ENCODE measurements at regions not wholly inside any gene's neighbourhood (a gene's known extent, or its start where the extent isn't known, plus 50 kb on each side); places are given as distances from the start of the nearest gene placed in this dataset.
"Not testable (repeated sequence)": the region's sequence is repeated elsewhere in the genome, so short reads cannot be mapped to it uniquely, and the experiment has no call there.

DNA sequence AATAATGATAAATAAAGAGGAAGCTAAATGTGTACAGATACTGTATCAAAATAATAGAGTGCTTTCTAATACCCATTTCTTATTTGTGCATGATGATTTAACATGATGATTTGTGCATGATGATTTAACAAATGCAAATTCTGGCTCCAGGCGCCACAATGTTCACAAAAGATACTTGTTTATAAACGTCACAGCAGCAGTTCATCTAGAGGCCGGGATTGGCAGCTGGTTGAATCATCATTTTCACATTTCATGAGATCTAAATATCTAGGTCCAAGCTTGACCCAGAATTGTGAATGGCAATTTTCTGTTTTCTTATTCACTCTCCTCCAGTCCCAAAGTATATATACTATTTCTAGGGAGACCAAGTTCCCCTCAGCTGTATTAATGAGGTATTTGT lies 322.0 kb downstream of the SUCLG1 start:
- no peak for DNase-seq (ENCODE audit: low spot score)

DNA sequence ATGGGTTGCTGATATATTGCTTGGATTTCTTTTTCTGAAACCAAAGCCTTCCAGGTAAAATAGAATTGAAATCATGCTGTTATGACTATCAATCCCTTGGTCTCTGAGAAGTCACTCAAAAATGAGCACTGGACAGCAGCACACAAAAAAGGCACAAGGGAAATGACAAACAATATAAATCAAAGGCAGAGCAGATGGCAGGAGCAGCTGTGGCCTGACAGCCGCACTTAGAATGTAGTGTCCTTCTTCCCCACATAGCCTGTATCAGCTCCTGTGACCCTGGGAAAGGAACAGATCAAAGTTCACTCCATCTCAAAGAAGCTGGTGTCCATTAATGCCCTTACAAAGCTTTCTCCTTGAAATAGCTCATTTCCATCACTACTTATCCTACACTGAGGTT lies 326.7 kb downstream of the SUCLG1 start:
- no peak for DNase-seq (ENCODE audit: low spot score)

DNA sequence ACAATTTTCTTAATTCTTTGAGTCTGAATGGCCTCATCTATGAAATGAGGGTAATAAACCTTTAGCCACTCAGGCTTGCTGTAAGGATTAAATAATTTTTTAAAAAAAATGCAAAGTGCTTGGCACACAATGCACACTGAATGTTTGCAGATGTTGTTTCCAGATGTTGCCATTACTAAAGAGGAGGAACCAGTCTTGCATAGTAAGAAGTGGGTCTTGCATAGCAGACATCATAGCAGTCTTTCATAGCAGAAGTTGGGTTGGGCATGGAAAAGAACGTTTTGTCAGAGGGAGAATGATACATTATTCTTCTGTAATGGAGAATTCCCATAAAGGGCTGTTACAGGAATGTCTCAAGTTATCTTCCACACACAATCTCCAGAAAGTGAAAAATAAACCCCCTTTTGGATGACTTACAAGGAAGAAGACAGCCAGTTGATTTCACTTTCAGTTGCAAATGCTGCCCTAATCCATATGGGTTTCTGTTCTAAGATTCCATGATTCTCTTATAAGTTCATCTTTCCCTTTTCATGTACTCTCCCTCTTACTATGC lies 327.7 kb downstream of the SUCLG1 start:
- DNase-seq (ENCODE audit: low spot score) = no peak

DNA sequence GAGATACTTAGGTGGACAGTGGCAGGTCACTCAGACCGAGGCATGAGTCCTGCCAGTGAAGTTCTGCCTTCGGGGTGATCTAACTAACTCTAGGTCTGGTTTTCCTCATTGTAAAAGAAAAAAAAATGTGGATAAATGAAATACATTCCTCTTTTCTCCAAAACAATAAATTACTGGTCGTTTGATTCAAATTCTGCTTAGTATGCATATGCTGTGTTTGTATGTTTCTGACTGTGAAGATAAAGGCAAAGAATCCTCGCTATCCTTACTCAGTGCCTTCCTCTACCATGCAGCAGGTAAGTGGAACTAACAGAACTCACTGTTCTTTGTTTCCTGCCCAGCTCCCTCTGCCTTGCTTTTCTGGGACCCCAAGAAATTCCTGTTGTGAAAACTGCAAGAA lies 330.1 kb downstream of the SUCLG1 start:
- DNase-seq (ENCODE audit: low spot score) = no peak

DNA sequence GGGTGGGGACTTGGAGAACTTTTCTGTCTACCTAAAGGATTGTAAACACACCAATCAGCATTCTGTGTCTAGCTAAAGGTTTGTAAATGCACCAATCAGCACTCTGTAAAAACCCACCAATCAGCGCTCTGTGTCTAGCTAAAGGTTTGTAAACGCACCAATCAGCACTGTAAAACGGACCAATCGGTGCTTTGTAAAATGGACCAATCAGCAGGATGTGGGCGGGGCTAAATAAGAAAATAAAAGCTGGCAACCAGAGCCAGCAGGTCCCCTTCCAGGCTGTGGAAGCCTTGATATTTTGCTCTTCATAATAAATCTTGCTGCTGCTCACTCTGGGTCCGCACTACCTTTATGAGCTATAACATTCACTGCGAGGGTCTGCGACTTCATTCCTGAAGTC lies 331.3 kb downstream of the SUCLG1 start:
- DNase-seq (ENCODE audit: low spot score) = not testable (repeated sequence)

DNA sequence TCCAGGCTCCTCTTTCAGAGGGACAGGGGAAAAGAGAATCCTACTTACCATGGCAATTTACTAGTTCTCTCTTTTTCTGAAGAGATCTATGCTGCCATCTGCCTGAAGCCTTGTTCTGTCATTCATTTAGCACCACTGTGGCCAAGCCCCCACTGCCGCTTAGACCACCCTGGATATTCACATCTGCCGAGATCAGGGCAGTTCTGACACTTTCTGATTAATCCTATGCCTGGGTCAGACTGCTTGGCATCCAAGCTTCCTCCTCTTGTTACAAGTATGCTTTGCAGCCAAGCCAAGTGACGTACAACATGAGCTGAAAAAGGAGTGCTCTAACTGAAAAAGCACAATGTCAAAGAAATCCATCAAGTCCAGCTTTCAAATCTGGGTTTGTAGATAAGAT lies 332.6 kb downstream of the SUCLG1 start:
- DNase-seq (ENCODE audit: low spot score) = no peak

DNA sequence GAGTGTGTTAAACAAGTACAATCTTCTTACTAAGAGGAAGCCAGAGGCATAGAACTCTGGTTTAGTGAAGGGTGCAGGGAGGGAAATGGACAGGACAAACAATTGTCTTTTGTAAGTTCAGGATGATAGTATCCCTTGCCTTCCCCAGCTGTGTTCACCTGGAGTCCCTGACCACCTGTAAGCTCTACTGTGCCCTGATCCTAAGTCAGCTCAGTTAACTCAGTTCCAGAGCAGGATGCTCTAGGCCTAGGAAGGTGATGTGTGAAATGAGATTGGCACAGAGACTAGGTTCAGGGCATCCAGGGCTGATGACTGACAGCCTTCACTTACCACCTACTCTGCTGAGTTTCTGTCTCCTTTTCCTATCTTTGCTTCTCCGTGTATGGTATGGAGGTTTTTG lies 333.0 kb downstream of the SUCLG1 start:
- DNase-seq (ENCODE audit: low spot score) = no peak

DNA sequence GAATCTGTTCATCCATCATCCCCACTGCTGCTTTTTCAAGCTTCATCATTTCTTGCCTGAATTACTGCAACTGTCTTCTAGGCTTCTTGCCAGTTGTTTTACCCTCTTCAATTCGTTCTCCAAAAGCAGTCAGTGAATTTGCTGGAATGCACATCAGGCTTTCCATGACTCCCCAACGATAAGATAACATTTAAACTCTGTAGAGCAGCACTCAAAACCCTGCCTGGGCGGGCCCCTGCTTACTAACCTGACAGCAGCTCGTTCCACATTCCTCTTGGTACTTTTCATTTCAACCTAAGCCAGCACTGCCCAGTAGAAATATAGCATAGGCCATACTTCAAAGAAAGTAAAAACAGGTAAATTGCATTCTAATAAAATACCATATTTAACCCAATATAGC lies 342.9 kb downstream of the SUCLG1 start:
- no peak for DNase-seq (ENCODE audit: low spot score)

DNA sequence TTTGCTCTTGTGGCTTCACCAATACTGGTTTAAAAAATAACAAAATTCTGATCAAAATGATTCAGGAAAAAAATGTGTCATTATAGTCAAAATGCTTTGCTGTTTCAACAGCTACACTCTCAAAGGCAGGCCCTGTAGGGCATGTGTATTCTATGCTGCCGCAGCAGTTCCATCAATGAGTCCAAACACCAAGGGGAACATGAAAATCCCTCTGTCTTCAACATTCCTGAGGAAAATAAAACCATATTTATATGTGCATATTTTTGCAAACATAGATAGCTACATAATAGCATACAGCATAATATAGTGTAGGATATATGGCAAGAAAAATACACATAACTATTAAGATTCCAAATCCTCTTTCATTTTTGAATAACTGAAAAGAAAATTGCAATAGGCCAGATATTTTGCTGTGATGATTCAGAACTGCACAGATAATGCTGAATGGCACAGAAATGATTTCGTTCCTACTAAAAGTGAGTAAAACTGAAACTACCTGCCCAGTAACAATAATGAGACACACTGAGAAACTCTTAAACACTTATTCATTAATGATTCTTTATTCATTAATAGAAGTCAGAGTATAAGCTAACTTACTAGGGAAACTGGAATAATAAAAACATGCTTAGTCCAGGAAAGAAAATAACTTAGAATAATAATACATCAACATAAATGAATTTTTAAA lies 343.8 kb downstream of the SUCLG1 start:
- DNase-seq (ENCODE audit: low spot score) = no peak

DNA sequence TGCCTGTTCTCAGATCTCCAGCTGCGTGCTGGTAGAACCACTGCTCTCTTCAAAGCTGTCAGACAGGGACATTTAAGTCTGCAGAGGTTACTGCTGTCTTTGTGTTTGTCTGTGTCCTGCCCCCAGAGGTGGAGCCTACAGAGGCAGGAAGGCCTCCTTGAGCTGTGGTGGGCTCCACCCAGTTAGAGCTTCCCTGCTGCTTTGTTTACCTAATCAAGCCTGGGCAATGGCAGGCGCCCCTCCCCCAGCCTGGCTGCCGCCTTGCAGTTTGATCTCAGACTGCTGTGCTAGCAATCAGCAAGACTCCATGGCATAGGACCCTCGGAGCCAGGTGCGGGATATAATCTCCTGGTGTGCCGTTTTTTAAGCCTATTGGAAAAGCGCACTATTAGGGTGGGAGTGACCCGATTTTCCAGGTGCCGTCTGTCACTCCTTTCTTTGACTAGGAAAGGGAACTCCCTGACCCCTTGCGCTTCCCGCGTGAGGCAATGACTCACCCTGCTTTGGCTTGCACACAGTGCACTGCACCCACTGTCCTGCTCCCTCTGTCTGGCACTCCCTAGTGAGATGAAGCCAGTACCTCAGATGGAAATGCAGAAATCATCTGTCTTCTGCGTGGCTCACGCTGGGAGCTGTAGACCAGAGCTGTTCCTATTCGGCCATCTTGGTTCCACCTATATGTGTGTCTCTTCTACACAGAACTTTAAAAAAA lies 355.1 kb downstream of the SUCLG1 start:
- not testable (repeated sequence) for DNase-seq (ENCODE audit: low spot score)

DNA sequence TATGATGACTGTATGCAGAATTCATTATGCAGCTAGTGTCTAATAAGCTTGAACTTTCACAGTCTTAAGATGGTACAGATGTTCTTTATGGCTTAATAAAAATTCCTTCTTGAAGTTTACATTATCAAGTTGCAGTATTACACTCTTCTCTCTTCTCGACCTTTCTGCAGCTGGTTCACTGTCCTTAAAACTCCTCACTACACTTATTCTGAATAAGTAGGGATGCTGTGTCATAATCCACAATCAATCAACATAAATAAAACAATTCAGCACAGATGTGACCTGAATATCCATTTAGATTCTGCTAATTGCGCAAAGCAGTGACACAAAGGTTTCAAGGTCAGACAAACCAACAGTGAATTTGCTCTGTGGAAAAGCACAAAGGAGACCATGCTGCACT lies 356.8 kb downstream of the SUCLG1 start:
- DNase-seq (ENCODE audit: low spot score) = no peak

DNA sequence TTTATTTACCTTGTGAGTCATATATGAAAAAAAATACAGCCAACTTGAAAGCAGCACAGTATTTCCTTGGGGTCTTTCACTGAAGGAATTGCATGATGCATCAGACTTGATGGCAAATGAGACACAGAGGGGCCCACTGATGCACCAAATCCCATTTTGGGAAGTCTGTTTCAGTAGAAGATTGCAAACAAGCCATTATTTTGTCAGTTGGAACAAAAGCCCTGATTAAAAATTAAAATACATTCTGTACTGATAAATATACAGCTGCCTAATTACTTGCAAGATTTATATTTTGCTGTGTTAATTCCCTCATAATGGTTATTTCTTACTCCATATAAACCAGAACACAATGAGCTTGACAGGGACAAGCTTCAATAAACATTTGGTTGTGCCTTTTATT lies 370.4 kb downstream of the SUCLG1 start:
- no peak for DNase-seq (ENCODE audit: low spot score)

DNA sequence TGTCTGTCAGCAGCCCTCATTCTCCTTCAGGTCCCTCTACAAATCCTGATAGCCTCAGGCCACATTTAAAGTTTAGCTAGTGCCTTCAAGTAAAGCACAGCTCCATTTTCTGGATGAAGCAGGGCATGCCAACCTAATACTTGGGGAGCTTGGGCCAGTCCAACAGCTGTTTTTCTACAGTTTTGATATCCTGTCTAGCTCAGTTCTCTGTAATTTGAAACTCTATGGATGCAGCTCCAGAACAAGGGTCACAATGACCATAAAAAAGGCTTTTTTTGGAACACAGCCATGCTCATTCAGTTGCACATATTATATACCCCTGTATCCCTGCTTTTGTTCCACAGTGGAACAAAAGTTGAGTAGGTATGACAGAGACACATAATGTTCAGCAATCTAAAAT lies 373.5 kb downstream of the SUCLG1 start:
- DNase-seq (ENCODE audit: low spot score) = no peak

DNA sequence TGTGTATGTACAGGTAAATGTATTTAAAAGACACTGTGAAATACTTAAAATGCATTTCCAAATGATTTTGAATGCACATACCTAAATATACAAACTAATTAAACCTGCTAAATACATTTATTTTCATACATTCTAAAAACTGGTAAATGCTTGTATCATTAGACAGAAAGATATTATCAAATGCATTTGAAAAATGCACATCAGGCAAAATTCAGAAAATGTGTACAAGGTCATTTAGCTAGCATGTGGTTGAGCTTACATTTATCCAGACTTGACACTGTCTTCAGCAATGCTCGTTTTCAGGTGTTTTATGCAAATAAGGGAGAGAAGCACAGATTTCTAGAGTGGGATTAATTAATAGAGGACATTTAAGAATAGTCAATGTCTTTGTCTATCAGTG lies 374.2 kb downstream of the SUCLG1 start:
- no peak for DNase-seq (ENCODE audit: low spot score)

DNA sequence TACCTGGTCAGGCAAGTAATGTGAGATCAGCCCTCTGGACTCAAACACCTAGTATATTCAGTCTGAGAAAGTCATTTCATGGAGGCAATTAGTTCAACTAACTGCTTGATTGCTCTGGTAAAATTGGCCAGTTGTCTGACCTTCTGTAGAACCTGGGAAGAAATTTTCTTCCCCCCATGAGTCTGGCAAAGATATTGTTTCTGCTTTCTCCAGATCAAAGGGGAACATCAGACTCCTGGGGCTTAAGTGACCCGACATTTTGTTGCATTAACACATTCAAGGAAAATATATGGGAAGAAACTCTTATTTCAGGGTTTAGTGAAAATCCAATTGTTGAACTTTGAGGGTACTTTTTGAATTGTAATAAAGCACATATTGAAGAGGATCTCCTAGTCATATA lies 375.1 kb downstream of the SUCLG1 start:
- no peak for DNase-seq (ENCODE audit: low spot score)

DNA sequence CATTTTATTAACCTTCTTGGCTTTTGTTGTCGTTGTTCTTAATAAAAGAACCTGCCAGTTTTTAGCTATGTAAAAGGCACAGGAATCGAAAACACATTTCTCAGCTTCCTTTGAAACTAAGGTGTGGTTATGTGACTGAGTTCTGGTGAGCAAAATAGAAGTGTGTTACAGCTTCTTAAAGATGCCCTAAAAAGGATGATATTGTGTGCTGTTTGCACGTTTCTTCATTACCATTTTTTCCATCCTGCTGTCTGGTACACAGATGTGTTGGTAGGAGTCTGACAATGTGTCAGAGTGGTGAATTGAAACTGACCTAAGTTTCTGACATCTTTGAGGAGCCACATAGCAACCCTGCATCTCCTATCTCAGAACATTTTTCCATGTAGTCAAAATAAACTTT lies 380.6 kb downstream of the SUCLG1 start:
- DNase-seq (ENCODE audit: low spot score) = no peak

DNA sequence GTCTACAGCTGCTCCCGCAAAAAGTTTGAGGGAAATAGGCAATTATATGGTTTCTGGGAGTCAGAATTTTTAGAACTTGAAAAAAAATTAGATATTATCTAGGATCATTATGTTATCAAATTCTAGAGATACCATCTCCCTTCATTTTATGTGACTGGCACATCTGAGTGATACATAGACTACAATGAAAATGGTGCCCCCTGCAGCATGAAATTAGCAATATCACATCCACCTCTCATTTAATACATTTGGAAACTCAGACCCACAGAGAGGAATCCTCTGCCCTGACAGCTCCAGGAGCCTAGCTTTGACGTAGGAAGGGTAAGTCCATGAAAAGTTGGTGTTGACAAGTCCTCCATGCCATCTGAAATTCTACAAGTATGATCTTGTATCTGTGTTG lies 381.6 kb downstream of the SUCLG1 start:
- DNase-seq (ENCODE audit: low spot score) = peak; percentile 36

DNA sequence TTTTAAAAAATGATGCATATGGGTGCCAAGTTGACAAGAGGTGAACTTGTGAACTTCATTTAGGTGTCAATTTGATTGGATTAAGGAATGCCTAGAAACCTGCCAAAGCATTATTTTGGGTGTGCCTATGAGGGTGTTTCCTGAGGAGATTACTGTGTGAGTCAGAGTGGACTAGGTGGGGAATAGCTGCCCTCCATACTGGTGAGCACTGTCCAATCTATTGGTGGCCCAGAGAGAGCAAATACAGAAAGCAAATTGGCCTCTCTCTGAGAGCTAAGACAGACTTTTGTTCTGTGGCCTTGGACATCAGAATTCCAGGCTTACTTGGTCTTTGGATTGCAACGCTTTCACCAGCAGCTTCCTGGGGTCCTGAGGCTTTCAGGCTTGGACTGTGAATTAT lies 388.0 kb downstream of the SUCLG1 start:
- no peak for DNase-seq (ENCODE audit: low spot score)

DNA sequence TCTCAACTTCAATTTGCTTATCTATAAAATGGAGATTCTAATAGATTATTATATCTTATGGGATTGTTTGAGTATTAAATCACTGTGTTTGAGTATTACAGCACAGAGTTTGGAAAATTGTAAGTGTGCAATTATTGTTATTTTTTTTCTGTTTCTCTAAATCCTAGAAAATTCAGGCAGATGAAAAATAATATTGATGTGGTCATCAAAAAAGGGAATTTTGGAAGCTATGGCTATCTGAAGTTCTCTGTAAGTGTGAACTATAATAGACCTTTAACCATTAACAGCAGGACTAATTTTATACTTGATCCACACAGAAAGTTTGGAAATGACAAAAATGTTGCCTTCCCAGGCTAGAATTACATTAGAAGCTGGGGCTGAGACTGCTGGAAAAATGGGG lies 393.2 kb downstream of the SUCLG1 start:
- no peak for DNase-seq (ENCODE audit: low spot score)

DNA sequence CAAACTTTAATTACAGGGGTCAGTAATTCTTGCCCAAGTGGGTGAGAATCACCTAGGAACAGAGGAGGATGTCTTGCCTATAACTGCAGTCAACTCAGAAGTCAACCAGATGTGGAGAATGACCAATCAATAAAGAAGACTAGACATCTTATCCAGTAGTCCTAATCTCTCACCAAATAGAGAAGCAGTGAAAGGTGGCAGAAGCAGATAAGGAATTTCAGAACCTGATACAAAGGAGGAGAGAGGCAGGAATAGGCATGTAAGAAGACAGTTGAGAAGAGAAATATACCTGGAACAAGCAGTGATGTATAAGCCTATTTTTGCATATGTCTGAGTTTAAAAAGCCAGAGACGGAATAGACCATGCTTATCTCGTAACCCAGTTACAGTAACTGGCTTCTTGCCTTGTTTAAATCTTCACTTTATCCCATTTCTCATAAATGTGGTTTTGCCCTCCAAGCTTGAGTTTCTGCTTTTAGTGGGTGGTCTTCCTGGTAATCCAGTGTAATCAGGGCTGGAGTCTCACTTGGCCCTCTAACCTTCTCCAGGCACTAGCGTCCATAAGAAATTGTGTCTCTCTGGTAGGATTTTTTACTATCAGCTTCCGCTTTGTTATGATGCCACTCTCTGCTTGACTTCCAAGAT lies 401.0 kb downstream of the SUCLG1 start:
- no peak for DNase-seq (ENCODE audit: low spot score)

DNA sequence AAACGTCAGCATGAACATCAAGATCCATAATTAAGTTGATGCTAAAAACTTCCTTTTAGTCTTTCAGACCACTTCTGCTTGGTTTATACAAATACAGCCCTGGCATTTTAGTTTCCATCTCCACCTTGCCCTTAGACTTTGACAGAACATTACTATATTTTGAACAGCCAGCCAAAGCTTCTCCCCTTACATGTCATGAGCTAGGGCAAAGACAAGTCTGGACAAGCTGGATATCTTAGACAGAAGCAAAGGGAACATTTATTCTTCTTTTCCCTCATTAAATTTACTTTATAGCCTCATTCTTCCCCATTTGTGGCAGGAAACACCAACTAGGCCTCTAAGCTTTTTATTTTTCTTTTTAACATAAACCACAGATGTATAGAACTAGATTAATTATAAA lies 403.3 kb downstream of the SUCLG1 start:
- DNase-seq (ENCODE audit: low spot score) = no peak

DNA sequence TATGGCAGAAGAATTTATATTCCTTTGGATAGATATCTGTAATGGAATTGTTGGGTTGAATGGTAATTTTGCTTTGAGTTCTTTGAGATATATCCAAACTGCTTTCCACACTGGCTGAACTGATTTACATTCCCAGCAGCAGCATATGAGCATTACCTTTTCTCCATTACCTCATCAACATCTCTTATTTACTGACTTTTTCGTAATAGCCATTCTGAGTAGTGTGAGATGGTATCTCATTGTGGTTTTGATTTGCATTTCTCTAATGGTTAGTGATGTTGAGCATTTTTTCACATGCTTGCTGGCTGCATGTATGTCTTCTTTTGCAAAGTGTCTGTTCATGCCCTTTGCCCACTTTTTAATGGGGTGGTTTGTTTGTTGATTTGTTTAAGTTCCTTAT lies 404.5 kb downstream of the SUCLG1 start:
- not testable (repeated sequence) for DNase-seq (ENCODE audit: low spot score)

DNA sequence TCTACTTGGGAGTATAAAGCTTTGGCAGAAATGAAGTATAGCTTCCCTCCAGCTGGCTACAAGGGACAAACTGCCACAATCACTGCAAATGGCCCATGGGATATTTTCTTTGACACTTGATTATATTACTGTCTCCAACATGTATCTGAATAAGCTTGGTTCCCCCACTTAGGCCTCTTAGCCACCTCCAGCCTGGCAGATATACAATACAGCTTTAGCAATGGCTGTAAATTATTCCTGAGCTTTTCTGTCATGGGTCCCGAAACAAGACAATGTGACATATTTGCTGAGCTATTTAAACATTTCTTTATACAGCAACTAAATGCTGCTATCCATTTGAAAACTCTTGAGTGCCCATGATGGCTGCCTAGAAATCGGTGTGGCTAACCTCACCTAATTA lies 406.2 kb downstream of the SUCLG1 start:
- DNase-seq (ENCODE audit: low spot score) = no peak
